ENCODE measurements at regions not wholly inside any gene's neighbourhood (a gene's known extent, or its start where the extent isn't known, plus 50 kb on each side); places are given as distances from the start of the nearest gene placed in this dataset.

DNA sequence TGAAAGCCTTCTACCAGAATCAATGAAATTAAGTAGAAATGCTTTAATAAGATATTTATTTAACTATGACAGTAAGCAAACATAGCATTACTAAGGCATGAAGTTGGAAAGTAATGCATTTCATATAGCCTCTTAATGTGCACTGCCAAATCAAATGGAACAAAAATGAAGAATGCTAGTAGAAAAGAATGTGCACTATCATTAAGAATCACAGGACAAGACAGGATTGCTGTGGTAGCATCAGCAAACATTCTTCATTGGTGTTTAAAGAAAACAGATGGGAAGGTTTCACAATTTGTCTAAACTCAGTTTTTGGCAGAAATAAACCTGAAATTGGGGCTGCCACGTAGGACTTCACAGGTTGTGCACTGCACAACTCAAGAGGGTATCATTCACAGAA is 168.9 kb downstream of the CNTN3 start:
- Histone ChIP-seq H3K4me2 (ENCODE audit: control insufficient read depth, insufficient read depth) (no peak overlapping the region), H3K9me3 (replicated peaks; ENCODE audit: control insufficient read depth, insufficient read depth, low read length) (no peaks in the 10 kb centered on the region), H3K4me3 (no peak overlapping the region), H3K27ac (ENCODE audit: control insufficient read depth, insufficient read depth) (no peak overlapping the region), H3K9ac (ENCODE audit: control insufficient read depth, insufficient read depth, low read length) (no peak overlapping the region), H3K4me1 (ENCODE audit: control insufficient read depth, insufficient read depth, low read length) (no peaks in the 10 kb centered on the region), H3K79me2 (ENCODE audit: control insufficient read depth, insufficient read depth, low read length) (no peaks in the 10 kb centered on the region), H2AFZ (ENCODE audit: control insufficient read depth, low read depth, low read length) (no peak overlapping the region), H3K36me3 (ENCODE audit: control insufficient read depth in 2 of 2, insufficient read depth in 2 of 2, low read length in 1 of 2) (no peaks in the 10 kb centered on the region), H3K27me3 (replicated peaks in 1 of 2; ENCODE audit: control insufficient read depth in 2 of 2, insufficient read depth in 2 of 2, low read length in 1 of 2) (no peaks in the 10 kb centered on the region), H4K20me1 (ENCODE audit: control insufficient read depth, insufficient read depth) (no peaks in the 10 kb centered on the region)
- in situ Hi-C loops (cut with MboI) = no loop called here
- no peak for ATAC-seq
- DNase-seq (ENCODE audit: low read depth, low spot score) = no peak
- no TSS peak for BruUV-seq (replicated peaks)
- no peak for FAIRE-seq
- ChIA-PET POLR2A (no interaction called here), SMC1A (ENCODE audit: uncharacterized antibody, unreplicated experiment) (no interaction called here), CTCF (no interaction called here), RAD21 (ENCODE audit: unreplicated experiment) (no interaction called here)
- 0% methylated on average over 1 of the region's 1 CpG for WGBS (ENCODE audit: insufficient coverage, insufficient replicate concordance, low lambda C conversion rate, missing lambda C conversion rate)
- intact Hi-C loops (cut with micrococcal nuclease; ENCODE audit: unreplicated experiment) = no loop called here
- TF ChIP-seq, protein P1, sequence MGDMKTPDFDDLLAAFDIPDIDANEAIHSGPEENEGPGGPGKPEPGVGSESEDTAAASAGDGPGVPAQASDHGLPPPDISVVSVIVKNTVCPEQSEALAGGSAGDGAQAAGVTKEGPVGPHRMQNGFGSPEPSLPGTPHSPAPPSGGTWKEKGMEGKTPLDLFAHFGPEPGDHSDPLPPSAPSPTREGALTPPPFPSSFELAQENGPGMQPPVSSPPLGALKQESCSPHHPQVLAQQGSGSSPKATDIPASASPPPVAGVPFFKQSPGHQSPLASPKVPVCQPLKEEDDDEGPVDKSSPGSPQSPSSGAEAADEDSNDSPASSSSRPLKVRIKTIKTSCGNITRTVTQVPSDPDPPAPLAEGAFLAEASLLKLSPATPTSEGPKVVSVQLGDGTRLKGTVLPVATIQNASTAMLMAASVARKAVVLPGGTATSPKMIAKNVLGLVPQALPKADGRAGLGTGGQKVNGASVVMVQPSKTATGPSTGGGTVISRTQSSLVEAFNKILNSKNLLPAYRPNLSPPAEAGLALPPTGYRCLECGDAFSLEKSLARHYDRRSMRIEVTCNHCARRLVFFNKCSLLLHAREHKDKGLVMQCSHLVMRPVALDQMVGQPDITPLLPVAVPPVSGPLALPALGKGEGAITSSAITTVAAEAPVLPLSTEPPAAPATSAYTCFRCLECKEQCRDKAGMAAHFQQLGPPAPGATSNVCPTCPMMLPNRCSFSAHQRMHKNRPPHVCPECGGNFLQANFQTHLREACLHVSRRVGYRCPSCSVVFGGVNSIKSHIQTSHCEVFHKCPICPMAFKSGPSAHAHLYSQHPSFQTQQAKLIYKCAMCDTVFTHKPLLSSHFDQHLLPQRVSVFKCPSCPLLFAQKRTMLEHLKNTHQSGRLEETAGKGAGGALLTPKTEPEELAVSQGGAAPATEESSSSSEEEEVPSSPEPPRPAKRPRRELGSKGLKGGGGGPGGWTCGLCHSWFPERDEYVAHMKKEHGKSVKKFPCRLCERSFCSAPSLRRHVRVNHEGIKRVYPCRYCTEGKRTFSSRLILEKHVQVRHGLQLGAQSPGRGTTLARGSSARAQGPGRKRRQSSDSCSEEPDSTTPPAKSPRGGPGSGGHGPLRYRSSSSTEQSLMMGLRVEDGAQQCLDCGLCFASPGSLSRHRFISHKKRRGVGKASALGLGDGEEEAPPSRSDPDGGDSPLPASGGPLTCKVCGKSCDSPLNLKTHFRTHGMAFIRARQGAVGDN (IDR thresholded peaks at IDR 0.05) = no peak
- TF ChIP-seq LARP7 (IDR thresholded peaks at IDR 0.05) (no peak), RUNX3 (IDR thresholded peaks at IDR 0.05; ENCODE audit: low read length) (no peak), CREB1 (IDR thresholded peaks at IDR 0.05; ENCODE audit: low read depth) (no peak)
- TF ChIP-seq, protein P2, sequence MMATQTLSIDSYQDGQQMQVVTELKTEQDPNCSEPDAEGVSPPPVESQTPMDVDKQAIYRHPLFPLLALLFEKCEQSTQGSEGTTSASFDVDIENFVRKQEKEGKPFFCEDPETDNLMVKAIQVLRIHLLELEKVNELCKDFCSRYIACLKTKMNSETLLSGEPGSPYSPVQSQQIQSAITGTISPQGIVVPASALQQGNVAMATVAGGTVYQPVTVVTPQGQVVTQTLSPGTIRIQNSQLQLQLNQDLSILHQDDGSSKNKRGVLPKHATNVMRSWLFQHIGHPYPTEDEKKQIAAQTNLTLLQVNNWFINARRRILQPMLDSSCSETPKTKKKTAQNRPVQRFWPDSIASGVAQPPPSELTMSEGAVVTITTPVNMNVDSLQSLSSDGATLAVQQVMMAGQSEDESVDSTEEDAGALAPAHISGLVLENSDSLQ (IDR thresholded peaks at IDR 0.05) = no peak

Measured in GM12878 (cell line).